ENCODE measurements at regions not wholly inside any gene's neighbourhood (a gene's known extent, or its start where the extent isn't known, plus 50 kb on each side); places are given as distances from the start of the nearest gene placed in this dataset.

GRCh38 chr10:81564143-81564542 is 310.9 kb upstream of the NRG3 start:
- intact Hi-C loops (cut with DNase I; ENCODE audit: low total_unique reads), result no loop called here
- TF ChIP-seq CTCF (IDR thresholded peaks at IDR 0.05) (no peak), POLR2A (IDR thresholded peaks at IDR 0.05) (no peak), POLR2AphosphoS5 (IDR thresholded peaks at IDR 0.05) (no peak)
- no peak overlapping the region for H3K27ac ChIP-seq
- H3K9me3 ChIP-seq, result peaks cover 0 to under 1% of the 10 kb centered on the region in 2 donors
- H3K27me3 ChIP-seq, result no peaks in the 10 kb centered on the region
- H3K36me3 ChIP-seq, result no peaks in the 10 kb centered on the region
- no peak overlapping the region for H3K4me3 ChIP-seq
- DNase-seq (ENCODE audit: low spot score in 2 of 2), result no peak
- H3K4me1 ChIP-seq, result peaks cover 0 to 4% of the 10 kb centered on the region in 2 donors

GRCh38 chr10:81569488-81569887 is 305.5 kb upstream of the NRG3 start:
- no peak for DNase-seq (ENCODE audit: low spot score in 2 of 2)
- TF ChIP-seq CTCF (IDR thresholded peaks at IDR 0.05), result no peak
- no peak for TF ChIP-seq POLR2AphosphoS5 (IDR thresholded peaks at IDR 0.05)
- TF ChIP-seq POLR2A (IDR thresholded peaks at IDR 0.05), result no peak

GRCh38 chr10:81570349-81570748 is 304.6 kb upstream of the NRG3 start:
- TF ChIP-seq POLR2A (IDR thresholded peaks at IDR 0.05) (no peak), CTCF (IDR thresholded peaks at IDR 0.05) (no peak), POLR2AphosphoS5 (IDR thresholded peaks at IDR 0.05) (no peak)
- DNase-seq (ENCODE audit: low spot score in 2 of 2), result no peak
- no peak overlapping the region for H3K4me3 ChIP-seq
- no peaks in the 10 kb centered on the region for H3K4me1 ChIP-seq
- intact Hi-C loops (cut with DNase I; ENCODE audit: low total_unique reads), result no loop called here
- H3K27me3 ChIP-seq, result no peaks in the 10 kb centered on the region
- no peaks in the 10 kb centered on the region for H3K36me3 ChIP-seq
- H3K27ac ChIP-seq, result no peak overlapping the region
- no peaks in the 10 kb centered on the region for H3K9me3 ChIP-seq

More at GRCh38 chr10:81569488-81569887, 305.5 kb upstream of the NRG3 start:
- Histone ChIP-seq H3K36me3 (no peaks in the 10 kb centered on the region), H3K4me1 (no peaks in the 10 kb centered on the region), H3K9me3 (no peaks in the 10 kb centered on the region), H3K27me3 (no peaks in the 10 kb centered on the region), H3K4me3 (no peak overlapping the region), H3K27ac (no peak overlapping the region)
- intact Hi-C loops (cut with DNase I; ENCODE audit: low total_unique reads), result no loop called here

- H3K4me1 ChIP-seq, result no peaks in the 10 kb centered on the region
- no peak overlapping the region for H3K27ac ChIP-seq
- DNase-seq (ENCODE audit: low spot score in 2 of 2), result no peak
- H3K4me3 ChIP-seq, result no peak overlapping the region
- no peaks in the 10 kb centered on the region for H3K27me3 ChIP-seq
- TF ChIP-seq CTCF (IDR thresholded peaks at IDR 0.05) (no peak), POLR2AphosphoS5 (IDR thresholded peaks at IDR 0.05) (no peak), POLR2A (IDR thresholded peaks at IDR 0.05) (no peak)
- intact Hi-C loops (cut with DNase I; ENCODE audit: low total_unique reads), result no loop called here
- no peaks in the 10 kb centered on the region for H3K36me3 ChIP-seq
- peaks cover 0 to 8% of the 10 kb centered on the region in 2 donors for H3K9me3 ChIP-seq
Measured at GRCh38 chr10:81570878-81571794, 303.9 kb upstream of the NRG3 start.

GRCh38 chr10:81575036-81575435 is 300.0 kb upstream of the NRG3 start:
- no peaks in the 10 kb centered on the region for H3K27me3 ChIP-seq
- H3K4me3 ChIP-seq, result no peak overlapping the region
- H3K9me3 ChIP-seq, result peaks cover 0 to 29% of the 10 kb centered on the region in 2 donors
- no peak overlapping the region for H3K27ac ChIP-seq
- no peaks in the 10 kb centered on the region for H3K36me3 ChIP-seq
- TF ChIP-seq CTCF (IDR thresholded peaks at IDR 0.05), result no peak
- no peak for TF ChIP-seq POLR2A (IDR thresholded peaks at IDR 0.05)
- TF ChIP-seq POLR2AphosphoS5 (IDR thresholded peaks at IDR 0.05), result no peak
- intact Hi-C loops (cut with DNase I; ENCODE audit: low total_unique reads), result no loop called here
- DNase-seq (ENCODE audit: low spot score in 2 of 2), result no peak
- H3K4me1 ChIP-seq, result no peaks in the 10 kb centered on the region

Data from breast epithelium (tissue), 4 donors.